ENCODE measurements at regions not wholly inside any gene's neighbourhood (a gene's known extent, or its start where the extent isn't known, plus 50 kb on each side); places are given as distances from the start of the nearest gene placed in this dataset.

DNA sequence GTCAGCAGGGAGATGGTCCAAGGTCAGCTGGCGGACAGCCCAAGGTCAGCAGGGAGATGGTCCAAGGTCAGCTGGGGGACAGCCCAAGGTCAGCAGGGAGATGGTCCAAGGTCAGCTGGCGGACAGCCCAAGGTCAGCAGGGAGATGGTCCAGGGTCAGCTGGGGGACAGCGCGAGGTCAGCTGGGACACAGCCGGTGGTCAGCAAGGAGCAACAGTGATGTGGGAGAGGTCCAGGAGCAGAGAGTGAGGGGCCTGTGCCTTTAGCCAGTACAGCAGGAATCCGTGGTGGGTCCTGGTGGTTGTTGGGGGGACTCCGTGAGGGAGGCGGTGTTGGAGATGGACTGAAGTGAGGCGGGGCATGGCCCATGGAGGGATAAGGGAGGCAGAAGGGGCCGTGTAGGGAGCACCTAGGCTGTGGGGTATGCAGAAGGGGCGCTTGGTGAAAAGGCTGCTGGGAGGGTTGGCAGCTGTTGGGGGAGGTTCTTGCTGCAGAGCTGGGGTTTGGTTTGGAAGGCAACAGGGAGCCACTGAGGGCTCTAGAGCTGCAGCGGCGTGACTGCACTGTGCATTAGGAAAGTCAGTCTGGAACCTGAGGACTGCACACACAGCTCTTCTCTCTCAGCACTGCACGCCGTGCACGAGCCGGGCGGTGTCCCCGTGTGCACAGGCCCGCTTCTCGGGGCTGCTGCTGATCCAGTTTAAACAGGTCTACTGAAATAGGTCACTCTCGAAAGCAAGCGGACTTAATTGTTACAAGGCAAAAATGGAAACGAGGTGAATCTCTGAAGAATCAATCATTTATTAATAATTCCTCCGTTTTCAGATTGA is 76.2 kb upstream of the HDAC4 start:
- TF ChIP-seq SP1 (CRISPR knock-in tag; IDR thresholded peaks at IDR 0.05) (no peak), HNRNPL (IDR thresholded peaks at IDR 0.05; ENCODE audit: low read depth, low read length) (no peak), TCF3 (CRISPR knock-in tag; IDR thresholded peaks at IDR 0.05) (no peak), TCF7L2 (IDR thresholded peaks at IDR 0.05; ENCODE audit: low read depth, low read length) (no peak), YY1 (IDR thresholded peaks at IDR 0.05; ENCODE audit: borderline replicate concordance in 1 of 3, control insufficient read depth in 1 of 3, extremely low read depth in 1 of 3, insufficient read depth in 3 of 3, insufficient read length in 1 of 3, insufficient replicate concordance in 2 of 3, low read depth in 1 of 3, low read length in 2 of 3) (no peak), POLR2AphosphoS5 (IDR thresholded peaks at IDR 0.05; ENCODE audit: control insufficient read depth, insufficient read depth, low read depth, low read length) (no peak), BRF1 (IDR thresholded peaks at IDR 0.05; ENCODE audit: borderline replicate concordance, extremely low read depth, insufficient read length) (no peak), ZNF239 (CRISPR knock-in tag; IDR thresholded peaks at IDR 0.05) (no peak), MCM3 (IDR thresholded peaks at IDR 0.05) (no peak)
- TF ChIP-seq, protein P1, sequence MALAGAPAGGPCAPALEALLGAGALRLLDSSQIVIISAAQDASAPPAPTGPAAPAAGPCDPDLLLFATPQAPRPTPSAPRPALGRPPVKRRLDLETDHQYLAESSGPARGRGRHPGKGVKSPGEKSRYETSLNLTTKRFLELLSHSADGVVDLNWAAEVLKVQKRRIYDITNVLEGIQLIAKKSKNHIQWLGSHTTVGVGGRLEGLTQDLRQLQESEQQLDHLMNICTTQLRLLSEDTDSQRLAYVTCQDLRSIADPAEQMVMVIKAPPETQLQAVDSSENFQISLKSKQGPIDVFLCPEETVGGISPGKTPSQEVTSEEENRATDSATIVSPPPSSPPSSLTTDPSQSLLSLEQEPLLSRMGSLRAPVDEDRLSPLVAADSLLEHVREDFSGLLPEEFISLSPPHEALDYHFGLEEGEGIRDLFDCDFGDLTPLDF (CRISPR knock-in tag; IDR thresholded peaks at IDR 0.05) = no peak
- TF ChIP-seq, protein P2, sequence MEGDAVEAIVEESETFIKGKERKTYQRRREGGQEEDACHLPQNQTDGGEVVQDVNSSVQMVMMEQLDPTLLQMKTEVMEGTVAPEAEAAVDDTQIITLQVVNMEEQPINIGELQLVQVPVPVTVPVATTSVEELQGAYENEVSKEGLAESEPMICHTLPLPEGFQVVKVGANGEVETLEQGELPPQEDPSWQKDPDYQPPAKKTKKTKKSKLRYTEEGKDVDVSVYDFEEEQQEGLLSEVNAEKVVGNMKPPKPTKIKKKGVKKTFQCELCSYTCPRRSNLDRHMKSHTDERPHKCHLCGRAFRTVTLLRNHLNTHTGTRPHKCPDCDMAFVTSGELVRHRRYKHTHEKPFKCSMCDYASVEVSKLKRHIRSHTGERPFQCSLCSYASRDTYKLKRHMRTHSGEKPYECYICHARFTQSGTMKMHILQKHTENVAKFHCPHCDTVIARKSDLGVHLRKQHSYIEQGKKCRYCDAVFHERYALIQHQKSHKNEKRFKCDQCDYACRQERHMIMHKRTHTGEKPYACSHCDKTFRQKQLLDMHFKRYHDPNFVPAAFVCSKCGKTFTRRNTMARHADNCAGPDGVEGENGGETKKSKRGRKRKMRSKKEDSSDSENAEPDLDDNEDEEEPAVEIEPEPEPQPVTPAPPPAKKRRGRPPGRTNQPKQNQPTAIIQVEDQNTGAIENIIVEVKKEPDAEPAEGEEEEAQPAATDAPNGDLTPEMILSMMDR (IDR thresholded peaks at IDR 0.05 in 2 of 3, conservative IDR thresholded peaks at IDR 0.05 in 1 of 3; ENCODE audit: insufficient read depth in 2 of 3, low read depth in 1 of 3, low read length in 3 of 3) = no peak
